HG02870 (cell line): ENCODE measurements at regions not wholly inside any gene's neighbourhood (a gene's known extent, or its start where the extent isn't known, plus 50 kb on each side); places are given as distances from the start of the nearest gene placed in this dataset.

Experiments
- ATAC-seq: cut with Tn5 transposase; IDR thresholded peaks from one replicate; pipeline ENCODE4 v1.9.1; 2021; ENCODE audit warnings: mild to moderate bottlenecking, moderate library complexity; ENCODE audit not compliant: unreplicated experiment

DNA sequence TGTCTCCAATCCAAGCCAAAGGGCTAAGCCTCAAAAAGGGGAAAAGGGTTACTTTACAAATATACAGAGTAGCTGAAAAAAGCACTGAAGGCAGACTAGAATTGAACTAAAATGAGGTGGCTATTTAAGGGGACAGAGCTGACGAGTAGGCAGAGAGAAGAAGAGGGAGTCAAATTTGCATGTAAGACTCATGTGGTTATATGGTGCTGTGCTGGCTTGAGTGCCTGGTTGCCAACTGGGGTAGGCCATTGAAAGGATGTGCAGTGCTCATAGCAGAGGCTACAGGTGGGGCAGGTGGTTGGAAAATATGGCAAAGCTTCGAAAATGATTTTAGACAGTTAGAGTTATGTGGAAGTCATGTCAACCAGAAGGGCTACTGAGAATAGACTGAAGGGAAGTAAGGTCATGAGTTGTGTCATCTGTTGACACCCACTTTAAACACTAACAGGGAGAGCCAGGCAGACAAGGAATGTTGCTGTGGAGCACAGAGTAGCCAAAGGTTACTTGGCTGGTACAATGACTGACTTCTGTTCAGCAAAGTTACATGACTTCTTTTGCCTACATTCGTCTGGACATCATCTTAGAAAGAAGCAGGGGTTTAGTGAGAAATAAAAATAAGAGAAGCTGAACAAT, 1210.4 kb downstream of the ADGRL3 start:
- ATAC-seq: no peak

DNA sequence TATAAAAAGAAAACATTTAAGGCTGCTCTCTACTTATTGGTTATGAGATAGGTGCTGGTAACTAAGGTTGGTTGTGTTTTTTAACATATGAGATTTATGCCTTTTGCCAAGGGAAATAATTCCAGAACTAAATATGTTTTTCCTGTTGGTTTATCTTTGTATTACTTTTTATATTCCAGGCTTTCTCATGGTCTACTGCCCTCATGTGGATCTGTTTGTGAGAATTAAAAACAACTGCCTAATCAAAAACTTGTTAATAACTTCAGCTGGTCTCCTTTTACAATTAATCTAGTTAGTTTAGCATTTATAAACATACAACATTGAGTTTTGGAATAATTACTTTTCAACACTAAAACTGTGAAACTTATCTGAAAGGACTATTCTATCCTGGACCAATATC, 1208.3 kb downstream of the ADGRL3 start:
- no peak for ATAC-seq

DNA sequence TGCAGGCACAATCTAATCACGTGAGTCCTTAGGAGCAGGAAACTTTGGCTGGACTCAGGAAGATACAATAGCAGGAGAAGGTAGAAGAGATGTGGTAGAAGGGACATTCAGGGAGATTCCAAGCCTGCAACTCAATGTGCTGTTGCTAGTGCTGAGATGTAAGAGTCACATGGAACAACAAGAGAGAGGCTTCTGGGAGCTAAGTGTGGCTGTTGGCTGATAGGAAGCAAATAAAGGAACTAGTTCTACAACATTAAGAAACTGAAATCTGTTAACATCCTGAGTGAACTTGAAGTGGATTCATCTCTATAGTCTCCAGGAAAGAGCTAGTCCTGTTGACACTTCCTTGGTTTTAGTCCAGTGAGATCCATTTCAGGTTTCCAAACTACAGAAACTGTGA, 1207.4 kb downstream of the ADGRL3 start:
- no peak for ATAC-seq

DNA sequence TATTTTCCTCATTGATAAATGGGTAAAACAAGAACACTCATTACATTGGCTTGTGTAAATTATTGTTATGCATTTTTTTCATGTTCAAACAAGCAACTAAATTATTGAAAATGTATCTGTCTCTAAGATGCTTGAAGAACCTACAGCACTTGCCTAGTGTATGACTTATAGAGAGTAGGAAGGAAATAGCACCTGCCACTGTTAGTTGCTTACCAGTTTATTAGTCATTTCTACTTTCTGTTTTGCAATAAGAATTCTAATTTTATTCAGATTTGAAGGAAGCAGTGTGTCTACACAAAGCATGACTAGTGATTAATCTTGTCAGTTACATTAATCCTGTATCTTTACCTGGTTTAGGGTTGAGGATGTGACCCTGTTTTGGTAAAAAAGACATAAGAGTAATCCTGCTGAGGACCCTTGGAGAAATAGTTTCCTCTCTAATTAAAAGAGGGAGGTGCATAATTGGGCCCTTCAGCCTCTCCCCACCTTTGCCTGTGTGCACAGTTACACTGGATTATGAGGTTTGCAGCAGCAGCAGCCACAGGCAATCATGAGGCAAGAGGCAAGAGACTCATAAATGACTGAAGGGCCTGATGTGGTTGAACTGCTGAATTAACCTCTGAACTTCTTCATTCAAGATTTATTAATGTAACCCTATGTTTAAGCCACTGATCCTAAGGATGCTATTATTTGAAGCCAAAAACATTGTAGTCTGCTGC, 1202.1 kb downstream of the ADGRL3 start:
- ATAC-seq: no peak

DNA sequence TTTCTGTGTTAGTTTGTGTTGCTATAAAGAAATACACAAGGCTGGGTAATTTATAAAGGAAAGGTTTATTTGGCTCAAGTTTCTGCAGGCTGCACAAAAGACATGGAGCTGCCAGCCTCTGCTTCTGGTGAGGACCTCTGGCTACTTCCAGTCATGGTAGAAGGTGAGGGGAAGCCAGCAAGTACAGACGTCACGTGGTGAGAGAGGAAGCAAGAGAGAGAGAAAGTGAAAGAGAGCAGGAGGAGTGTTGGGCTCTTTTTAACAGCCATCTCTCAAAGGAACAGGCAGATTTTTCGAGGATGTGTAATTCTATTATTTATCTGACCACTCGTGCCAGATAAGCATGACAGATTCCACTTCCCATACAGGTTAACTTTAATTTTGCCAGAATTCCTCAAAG, 1199.1 kb downstream of the ADGRL3 start:
- no peak for ATAC-seq

DNA sequence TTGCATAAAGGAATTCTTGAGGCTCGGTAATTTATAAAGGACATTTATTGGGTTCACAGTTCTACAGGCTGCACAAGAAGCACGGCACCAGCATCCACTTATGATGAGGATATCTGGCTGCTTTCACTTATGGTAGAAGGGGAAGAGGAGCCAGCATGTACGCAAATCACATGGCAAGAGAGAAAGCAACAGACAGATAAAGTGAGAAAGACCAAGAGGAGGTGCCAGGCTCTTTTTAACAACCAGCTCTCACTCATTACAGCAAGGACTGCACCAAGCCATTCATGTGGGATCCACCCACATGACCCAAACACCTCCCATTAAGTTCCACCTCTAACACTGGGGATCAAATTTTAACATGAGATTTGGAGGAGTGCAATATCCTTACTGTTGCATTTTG, 1198.2 kb downstream of the ADGRL3 start:
- no peak for ATAC-seq

DNA sequence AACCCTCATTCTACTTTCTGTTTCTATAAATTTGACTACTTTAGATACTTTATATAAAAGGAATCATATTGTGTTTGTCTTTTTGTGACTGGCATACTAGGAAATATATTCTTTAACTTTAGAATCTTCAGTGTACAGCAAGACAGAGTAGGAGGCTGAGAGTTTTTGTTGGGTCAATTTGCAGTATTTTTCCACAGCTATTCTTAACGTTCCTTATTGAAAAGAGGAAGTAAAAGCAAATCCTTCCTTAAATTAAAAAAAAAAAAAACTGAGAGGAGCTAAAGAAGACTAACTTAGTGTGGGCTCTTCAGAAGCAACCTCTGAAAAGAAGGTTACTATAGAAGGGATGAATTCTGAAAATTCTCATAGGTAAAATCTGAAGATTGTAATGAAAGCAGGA, 1194.6 kb downstream of the ADGRL3 start:
- no peak for ATAC-seq

GRCh38 chr4:62387808-62388207, 1187.7 kb downstream of the ADGRL3 start:
- ATAC-seq: no peak

DNA sequence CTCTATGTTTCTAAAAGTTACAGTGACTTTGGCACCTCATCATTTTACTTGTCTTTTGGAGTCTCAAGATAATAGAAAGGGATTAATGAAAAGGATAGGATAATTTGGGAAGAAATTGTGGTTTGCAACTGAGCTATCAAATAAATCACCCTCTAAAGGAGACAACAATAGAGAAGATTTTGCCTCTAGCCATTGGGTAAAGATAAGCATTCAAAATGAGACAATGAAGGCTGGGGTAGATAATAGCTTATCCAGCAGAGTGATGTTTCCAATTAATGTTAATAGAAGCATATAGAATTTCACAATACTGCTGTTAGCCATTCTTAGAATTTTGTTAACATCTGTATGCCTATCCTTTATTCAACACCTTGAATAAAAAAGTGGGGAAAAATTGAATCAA, 1177.6 kb downstream of the ADGRL3 start:
- no peak for ATAC-seq

DNA sequence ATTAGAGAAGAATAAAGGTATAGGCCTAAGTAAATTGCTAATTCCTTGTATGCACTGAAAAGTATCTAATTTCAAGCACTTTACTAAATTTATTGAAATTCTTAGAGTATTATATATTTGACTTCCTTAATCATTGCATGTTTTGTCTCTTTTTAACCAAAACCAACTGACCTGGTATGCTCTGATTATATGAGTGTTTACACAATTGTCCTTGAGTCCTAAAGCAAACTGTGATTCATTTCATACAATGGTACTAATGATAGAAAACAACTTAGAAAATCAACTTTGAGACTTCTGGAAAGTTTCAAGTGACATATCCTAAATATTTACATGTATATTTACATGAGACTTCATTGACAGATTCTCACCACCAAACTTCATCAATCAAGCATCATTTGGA, 1177.1 kb downstream of the ADGRL3 start:
- no peak for ATAC-seq

DNA sequence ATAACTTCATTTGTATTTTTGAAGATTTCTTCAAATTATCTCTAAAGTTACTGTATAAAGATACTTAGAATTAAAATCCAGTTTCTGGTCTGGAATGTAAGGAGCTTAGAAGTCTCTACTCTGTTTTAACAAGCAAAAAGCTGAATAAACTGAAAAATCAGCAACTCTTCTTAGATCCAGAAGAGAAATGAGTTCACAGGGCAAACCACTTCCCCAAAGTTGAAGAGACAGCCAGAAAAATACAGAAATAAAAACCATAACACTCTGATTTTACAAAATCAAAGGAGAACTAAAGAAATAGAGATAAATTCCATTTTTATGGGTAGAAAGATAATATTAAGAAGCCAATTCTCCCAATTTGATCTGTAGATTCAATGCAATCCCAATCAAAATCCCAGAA, 1166.8 kb downstream of the ADGRL3 start:
- ATAC-seq: no peak

DNA sequence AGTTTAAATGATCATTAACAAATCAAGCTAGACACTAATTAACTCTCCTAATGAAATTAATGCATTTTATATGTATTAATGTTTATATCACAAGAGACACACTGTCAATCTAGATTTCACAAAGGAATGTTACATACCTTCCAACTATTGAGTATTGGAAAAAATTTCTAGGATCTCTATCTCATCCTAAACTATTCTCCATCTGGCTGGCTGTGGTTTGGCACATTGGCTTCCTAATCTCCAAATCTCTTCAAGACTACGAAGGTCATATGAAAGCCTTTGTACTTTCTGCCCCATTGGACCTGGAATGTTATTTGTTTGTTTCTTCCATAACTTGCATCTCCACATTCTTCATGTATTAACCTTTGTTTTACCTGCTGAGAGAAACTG, 1160.0 kb downstream of the ADGRL3 start:
- ATAC-seq: no peak

DNA sequence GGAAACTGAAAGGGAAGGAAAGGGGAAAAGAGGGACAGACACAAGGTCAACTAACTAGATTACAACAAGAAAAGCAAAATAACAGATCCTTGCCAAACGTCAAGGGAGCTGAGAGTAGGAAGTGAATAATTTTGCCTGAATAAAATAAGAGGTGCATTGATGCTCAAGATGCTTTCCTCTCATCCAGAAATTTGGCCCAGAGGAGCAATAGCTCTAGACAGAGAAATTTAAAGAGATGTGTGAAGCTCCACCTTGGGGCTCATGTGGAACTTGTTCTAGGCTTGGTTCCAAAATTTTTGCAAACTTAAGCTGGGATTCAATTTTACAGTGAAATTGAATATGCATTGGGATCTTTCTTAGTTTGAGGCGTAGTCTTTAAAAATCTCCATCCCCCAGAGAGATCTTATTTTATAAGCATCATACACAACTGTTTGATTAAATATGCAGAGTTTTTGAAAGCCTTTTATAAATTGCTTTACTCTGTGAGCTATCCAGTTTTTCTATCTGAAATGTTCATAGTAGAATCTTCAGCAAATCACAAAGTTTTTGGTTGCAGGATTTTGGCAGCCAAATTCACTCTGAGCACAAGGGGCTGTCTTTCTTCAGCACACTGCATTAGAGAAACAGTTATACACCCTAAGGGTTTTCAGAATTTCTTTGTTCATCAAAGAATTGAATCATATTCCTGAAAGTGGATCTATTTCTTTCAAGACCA, 1159.5 kb downstream of the ADGRL3 start:
- no peak for ATAC-seq

GRCh38 chr4:62344915-62345314, 1144.8 kb downstream of the ADGRL3 start:
- ATAC-seq: no peak

DNA sequence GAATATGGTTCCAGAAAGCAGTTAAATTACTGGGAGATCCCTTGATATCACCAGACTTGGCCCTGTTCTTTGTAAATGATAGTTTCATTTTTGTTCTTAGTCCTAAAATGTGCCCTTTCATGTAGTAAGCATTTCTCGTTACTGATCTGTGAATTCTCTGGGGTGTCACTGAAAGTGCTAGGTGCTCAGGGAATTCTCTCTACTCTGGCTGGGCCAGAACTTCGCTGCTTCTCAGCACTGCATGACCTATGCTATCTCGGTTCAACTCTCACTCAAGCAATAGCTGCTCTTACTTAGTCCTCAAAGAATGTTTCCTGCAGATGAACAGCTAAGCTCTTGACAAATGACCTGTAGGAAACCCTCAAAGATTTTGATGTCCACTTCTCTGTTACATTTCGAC, 1144.3 kb downstream of the ADGRL3 start:
- ATAC-seq: no peak

DNA sequence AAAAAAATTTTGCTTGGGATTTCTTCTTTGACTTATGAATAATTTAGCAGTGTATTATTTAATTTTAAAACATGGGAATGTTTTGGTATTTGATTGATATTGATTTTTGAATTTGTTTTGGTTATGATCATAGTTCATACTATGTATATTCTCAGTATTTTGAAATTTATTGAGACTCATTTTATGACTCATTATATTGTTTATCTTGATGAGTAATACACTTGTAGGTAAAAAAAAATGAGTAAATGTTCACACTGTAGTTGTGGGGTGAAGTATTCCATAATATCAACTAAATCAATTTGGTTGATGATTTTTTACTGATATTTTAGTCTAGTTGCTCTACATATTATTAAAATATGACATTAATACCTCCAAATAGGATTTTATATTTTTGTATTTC, 1142.2 kb downstream of the ADGRL3 start:
- ATAC-seq: no peak

GRCh38 chr4:62328526-62328925, 1128.4 kb downstream of the ADGRL3 start:
- no peak for ATAC-seq

GRCh38 chr4:62327612-62328297, 1127.6 kb downstream of the ADGRL3 start:
- ATAC-seq: no peak

DNA sequence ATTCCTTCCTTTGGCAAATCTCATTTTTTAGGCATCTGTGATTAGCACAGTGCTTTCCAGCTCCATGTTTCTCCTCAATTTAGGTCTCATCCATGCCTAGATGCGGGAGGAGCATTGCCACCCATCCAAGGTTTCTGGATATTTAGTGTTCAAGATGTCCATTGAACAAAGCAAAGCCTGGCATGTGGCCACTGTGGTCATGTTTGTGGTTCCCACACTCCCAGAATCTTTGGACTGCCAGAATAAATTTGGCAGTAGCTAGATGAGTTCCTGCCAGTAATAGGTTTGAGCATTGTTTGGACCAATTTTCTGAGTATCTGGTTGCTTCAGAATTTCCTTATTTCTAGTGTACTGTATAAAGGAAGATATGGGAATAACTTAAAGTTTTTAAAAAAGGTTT, 1124.1 kb downstream of the ADGRL3 start:
- ATAC-seq: no peak

DNA sequence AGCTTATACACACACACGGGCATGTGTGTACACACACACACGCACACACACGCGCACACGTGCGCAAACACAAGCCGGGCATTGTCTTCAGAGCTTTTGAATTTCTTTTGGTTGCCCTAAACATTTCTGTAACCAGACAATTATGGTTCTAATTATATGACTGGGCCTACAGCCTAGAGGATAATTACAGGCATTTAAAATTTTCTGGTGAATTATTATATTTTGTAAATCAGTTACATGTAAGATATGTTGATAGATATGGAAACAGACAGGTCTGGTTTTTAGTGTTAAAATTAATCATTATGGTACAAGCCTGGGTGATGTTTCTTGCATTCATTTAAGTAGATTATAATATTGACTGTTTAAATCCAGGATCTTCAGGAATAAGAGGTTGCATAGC, 1120.5 kb downstream of the ADGRL3 start:
- ATAC-seq: no peak

GRCh38 chr4:62302710-62303109, 1102.6 kb downstream of the ADGRL3 start:
- no peak for ATAC-seq

DNA sequence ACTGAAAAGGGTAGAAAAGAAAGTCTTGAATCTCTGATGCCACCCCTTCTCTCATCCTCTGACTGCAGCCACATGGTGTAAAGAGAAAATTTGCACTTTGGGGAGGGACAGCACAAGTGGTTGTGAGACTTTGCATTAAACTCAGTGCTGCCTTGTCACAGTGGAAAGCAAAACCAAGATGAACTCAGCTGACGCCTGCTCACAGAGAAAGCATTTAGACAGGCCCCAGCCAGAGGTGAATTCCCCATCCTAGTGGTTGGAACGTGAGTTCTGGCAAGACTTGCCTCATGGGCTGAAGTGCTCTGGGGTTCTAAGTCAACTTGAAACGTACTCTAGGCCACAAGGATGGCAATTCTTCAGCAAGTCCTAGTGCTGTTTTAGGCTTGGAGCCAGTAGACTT, 1101.4 kb downstream of the ADGRL3 start:
- no peak for ATAC-seq
